Stimulated activated CD8-positive, alpha-beta memory T cell treated with anti-CD3 and anti-CD28 coated beads, Interleukin-4, amount 100 ng/mL, for 24 hours (primary cell): ENCODE measurements at regions not wholly inside any gene's neighbourhood (a gene's known extent, or its start where the extent isn't known, plus 50 kb on each side); places are given as distances from the start of the nearest gene placed in this dataset.
"Not testable (repeated sequence)": the region's sequence is repeated elsewhere in the genome, so short reads cannot be mapped to it uniquely, and the experiment has no call there.

Experiments
- DNase-seq: peaks from one replicate; pipeline ENCODE4 v3.0.0-alpha.2; 2020; ENCODE audit warnings: low read depth

DNA sequence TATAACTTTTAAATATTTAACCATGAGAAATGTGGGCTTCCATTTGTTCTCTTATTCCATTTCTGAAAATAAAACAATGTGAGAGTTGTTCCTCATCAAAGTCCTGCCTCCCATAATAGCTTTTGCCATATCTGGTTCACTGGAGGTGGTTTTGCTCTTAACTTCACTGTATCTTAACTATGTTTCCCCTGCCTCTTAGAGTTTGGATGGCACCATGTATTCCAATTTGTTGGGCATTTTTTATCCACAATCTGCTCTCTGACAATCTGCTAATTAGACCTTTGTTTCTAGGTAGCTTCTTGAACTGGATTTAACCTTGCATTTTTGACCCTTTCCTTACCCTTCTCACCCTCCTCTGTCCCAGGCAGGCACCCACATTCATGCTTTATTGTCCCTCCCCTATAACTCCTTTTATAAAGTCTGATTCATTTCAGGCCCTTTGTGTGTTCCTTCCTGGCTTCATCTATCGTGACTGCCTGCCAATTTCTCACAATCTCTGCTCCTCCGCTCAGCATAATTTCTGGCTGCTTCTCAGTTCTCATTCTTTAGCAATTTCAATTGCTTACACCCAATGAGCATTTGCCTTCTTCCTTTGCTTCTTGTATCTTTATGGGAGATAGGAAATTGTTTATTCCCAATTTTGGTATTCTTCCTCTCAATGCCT, 144.2 kb upstream of the ARHGEF26 start:
- DNase-seq = no peak

GRCh38 chr3:153978006-153978405, 143.2 kb upstream of the ARHGEF26 start:
- DNase-seq = no peak

DNA sequence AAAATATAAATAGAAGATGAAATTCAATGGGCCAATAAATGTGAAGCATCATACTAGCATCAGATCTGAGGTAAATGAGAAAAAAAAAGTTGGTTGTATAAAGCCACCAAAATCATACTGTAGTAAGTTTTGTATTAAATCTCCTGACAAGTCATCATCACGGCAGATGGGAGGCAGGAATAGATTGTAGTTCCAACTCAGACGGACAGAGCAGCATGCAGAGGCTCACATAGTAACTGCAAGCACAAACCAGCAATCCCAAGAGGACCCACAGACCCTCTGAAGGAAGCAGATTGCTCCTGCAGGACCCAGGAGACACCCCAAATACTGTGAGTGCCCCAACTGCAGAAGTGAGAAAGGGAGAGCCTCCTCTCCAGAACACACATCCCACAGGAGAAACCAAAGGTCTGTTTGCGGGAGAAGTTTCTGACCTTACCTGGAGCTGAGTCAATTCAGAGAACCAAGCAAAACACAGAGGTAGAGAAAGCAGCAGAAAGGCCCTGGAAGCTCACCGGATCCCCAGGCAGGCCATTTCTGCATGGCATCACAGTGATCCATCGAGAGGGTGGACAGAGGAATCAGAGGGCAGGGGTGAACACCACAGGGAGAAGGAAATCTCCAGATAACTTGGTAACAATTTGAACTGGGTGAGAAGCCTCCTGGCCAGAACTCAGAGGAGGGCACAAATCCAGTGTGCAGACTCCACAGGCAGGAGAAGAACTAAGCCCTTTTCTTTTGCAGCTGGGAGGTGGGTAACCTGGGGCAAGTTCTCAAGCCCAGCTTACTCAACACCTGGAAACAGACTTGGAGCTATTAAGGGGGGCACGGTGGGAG, 141.6 kb upstream of the ARHGEF26 start:
- no peak for DNase-seq

DNA sequence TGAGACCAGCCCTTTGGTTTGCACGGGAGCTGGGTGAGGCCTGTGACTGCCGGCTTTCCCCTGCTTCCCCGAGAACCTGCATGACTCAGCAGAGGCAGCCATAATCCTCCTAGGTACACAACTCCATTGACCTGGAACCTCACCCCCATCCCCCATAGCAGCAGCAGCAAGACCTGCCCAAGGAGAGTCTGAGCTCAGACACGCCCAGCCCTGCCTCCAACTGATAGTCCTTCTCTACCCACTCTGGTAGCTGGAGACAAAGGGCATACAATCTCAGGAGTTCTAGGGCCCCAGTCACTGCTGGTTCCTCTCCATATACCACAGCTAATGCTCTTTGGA, 141.0 kb upstream of the ARHGEF26 start:
- no peak for DNase-seq

DNA sequence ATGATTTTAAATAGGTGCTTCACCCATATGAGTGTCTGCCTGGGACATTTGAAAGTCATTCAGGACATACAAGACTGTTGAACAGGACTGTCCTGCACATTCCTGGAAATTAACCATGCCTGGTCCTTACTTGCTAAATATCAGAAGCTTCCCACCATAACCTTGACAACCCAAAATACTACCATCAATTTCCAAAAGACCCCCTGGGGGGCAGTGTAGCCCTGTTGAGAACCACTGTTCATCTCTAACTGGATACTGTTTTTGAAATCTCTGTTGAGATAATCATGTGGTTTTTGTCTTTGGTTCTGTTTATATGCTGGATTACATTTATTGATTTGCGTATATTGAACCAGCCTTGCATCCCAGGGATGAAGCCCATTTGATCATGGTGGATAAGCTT, 123.8 kb upstream of the ARHGEF26 start:
- DNase-seq = not testable (repeated sequence)

- DNase-seq = no peak
Observed at GRCh38 chr3:154003649-154004048, 117.5 kb upstream of the ARHGEF26 start.

GRCh38 chr3:154011036-154011435, 110.2 kb upstream of the ARHGEF26 start:
- no peak for DNase-seq

GRCh38 chr3:154013736-154014135, 107.5 kb upstream of the ARHGEF26 start:
- DNase-seq = no peak

DNA sequence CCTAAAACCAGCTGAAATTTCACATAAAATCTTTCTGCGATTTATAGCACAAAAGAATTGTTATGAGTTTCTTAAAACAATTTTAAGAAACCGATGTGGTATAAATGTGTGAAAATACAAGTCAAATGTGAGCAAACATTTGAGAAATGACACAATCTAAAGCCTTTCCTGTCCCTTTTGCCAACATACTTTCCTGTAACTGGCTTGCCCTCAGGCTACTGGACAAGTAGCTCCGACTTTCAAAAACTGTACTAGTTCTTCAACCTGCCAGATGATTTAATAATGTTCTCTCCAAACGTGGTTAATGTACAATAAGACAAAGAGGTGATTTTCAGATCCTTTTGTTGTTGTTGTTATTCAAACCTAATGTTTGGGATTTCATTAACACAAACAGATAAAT, 105.9 kb upstream of the ARHGEF26 start:
- DNase-seq = no peak

DNA sequence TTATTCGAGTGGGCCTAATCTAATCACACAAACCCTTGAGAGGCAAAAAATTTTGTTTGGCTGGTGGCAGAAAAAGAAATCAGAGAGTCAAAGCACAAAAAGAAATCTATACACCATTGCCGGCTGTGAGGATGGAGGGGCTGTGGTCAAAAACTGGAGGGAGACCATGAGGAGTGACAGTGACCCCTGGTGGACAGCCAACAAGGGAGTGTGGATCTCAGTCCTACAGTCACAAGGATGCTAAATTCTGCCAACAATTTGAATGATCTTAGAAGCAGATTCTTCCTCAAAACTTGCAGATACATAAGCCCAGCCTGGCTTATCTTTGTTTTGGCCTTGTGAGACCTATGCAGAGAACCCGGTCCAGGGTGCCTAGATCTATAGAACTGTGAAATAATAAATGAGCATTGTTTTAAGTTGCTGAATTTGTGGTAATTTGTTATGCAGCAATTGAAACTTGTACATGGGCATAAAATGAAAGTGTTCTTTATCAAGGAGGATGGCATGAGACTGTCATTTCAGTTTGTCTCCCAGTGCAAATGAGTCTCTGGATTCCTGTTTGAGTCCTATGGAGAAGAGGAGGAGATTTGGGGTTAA, 103.0 kb upstream of the ARHGEF26 start:
- peak; percentile 2 for DNase-seq

DNA sequence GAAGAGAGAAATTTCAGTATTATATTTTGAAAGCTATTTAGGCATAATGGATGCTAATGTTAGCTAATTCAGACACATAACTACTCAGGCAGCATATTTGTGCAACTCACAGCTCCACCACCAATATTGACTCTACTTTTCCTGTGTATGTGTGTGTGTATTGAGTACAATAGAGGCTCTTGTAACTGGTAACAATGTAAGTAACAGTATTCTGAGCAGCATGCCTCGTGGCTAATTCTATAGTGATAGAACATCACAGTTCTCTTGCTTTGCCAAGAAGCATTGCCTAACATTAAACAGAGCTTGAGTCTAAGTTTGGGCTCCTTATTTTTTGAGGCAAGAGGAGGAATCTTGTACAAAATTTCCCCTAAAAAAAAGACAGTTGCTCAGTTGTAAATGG, 98.6 kb upstream of the ARHGEF26 start:
- no peak for DNase-seq

DNA sequence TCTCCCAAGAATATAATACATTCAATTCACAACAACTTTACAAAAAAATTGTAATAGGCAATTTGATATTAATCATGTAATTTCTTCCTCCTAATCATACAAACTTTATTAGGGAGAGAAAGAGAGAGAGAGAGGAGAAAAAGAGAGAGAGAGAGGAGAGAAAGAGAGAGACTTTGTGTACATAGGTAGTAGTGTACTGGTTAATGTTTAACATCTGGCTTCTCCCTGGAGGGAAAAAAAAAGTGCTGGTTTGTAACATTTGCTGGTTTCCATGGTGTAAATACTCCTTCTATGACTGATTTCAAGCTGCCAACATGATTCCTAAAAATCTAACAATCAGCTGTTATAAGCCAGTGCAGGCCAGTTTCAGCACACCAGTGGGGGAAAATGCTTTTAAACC, 98.0 kb upstream of the ARHGEF26 start:
- no peak for DNase-seq

DNA sequence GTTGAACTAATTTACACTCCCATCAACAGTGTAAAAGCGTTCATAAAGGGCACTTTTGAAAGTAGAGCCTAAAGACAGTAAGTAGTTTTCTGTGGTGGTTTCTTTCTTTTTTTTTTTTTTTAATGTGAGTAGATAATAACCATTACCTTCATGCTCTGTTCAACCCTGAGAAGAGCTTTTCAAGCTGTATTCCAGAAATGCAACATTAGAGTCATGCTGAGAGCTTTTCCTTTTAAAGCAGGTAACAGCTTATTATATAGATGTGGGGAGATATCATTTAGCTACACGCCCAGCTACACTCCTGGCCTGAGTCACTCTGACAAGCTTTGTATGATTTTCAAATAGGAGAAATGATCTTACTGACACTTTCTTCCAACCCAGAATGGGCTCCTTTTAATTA, 96.2 kb upstream of the ARHGEF26 start:
- no peak for DNase-seq

DNA sequence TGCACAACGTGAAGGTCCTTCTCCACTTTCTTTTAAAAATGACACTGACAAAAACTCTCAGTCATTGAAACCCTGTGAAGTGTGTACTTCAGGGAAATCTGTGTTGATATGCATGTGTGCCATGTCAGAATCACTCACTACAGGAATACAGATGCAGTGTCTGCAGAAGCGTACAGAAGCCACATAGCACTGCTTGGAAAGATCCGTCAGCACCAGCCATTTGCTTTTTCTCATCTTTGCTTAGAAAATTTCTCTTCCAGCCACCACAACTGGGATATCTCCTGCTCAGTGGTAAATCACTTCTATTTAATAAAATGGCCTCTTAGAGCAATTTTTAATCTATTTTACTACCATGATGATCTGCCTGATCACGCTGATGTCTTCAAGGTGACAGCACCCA, 91.3 kb upstream of the ARHGEF26 start:
- DNase-seq = no peak

DNA sequence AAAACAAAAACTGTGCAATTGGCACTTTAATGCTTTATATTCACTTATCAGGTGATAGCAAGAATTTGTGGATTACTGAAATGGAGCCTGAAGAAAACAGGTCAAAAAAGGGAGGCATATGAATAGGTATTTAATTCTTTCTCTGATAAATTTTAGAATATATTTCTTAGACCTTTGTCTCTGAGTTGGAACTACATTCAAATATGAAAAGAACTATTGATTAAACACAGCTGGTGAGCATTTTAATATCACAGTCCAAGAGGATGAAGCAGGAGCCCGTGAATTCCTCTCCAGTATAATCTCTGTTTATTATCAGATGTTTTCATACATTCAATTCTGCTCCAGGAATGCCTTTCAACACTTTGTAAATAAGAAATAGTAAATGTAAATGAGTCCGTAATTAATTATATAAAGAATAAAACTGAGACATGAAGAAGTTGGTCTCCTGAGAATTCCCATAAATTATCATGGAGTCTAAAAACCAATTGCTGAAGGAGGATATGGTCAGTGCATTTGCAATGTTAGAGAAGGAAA, 86.3 kb upstream of the ARHGEF26 start:
- no peak for DNase-seq

GRCh38 chr3:154040283-154040682, 80.9 kb upstream of the ARHGEF26 start:
- DNase-seq = no peak

DNA sequence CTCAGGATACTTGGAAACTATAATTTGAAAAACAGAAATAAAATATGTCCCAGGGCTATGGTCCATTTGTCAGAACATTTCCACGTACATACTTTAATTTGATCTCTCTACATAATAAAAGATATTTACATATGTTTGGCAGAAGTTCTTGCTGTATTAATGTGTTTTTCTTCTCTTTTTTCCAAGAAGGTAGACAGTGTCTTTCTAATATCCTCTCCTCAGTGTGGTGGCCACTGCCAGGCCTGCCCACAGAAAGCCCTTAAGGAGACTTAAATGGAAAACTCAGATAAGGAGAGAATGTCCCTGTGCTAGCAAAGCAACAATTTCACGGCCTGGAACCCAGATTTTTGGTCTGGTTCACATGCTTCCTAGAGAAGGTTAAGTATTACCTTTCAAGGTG, 76.5 kb upstream of the ARHGEF26 start:
- no peak for DNase-seq

DNA sequence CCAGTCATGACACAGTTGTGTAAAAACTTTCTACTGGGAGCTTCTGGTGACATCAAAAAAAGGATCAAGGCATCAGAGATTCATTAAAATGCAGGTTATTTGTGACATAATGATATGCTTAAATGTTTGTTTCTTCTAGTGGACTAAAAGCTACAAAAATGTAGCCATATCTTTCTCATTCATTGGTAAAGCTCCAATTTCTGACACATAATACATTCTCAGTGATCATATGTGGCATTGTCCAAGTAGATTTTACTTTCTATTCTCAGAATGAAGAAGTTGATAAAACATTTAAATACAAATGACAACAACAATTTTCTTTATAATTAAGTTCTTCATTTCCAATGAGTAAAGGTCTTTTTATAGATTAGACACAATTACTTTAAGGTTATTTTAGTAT, 71.0 kb upstream of the ARHGEF26 start:
- DNase-seq = no peak

DNA sequence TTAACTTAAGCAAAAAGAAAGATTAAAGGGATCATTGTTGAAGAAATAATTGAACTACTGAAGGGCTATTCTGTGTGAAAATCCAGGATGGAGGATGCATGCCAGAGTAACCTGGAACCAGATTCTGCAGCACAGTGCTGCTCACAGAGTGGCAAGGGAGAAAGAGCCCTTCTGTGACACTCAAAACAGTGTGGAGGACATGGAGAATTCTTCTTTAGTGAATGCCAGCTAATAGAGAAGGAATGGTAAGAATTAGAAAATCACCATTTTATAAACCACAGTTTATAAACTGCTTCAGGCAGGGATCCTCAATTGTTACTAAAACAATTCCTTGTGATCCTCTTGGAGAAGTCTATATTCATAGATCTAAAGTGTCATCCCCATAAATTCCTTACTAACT, 70.4 kb upstream of the ARHGEF26 start:
- DNase-seq = no peak

DNA sequence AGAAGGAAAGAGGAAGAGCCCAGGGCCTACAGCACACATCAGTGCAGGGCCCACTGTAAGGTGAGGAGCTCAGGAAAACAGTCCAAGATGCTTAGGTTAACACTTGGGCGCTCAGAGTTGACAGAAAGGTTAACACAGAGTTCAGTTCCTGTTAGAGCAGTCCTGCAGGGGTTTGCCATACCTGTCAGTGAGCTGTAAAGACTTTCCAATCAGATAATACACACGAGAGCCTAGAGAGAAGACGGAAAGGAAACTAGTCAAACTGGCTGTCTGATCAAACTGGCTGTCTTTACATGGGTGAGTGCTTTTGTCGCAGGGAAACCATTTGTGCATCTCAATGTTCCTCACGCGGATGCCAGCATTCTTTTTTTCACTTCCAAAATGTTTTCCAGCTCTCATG, 61.4 kb upstream of the ARHGEF26 start:
- DNase-seq = no peak

DNA sequence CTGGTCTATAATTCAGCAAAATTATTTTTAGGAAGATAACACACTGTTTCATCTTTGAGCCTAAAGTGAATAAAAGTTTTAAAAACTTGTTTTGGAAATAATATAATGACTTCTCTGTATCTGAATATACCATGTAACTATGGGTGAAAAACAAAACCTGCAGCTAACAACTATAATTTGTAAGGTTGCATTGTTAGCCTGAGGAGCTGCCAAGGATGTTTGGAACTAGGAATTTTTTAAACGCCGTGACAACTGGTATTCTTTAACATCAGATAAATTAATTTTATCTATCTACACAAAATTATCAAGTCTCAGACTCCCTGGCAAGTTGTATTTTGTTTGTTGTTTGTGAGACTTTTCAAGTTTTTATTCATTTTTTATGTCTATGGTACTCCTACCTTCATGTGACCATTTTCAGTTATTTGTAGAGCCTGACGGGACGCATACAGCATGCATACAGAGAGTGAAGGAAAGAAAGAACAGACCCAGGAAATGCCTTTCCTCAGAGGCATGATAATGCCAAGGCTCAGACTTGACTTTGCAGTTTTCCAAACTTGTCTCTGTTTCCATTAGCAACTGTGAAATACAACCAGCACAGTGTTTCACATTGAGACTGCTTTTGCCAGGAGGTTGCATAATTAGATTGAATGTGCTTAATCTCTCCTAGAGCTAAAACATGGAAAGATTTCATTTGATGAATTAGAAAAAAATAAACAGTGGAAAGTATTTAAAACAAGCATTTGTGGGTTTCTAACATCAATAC, 60.8 kb upstream of the ARHGEF26 start:
- no peak for DNase-seq

GRCh38 chr3:154061001-154061370, 60.2 kb upstream of the ARHGEF26 start:
- no peak for DNase-seq

GRCh38 chr3:154062513-154062912, 58.7 kb upstream of the ARHGEF26 start:
- DNase-seq = no peak
